Neuronal stem cell (in vitro differentiated cells): ENCODE measurements at regions not wholly inside any gene's neighbourhood (a gene's known extent, or its start where the extent isn't known, plus 50 kb on each side); places are given as distances from the start of the nearest gene placed in this dataset.

Experiments
- DNase-seq: peaks from one replicate; pipeline ENCODE4 v3.0.0-alpha.2; 2013; ENCODE audit warnings: low spot score
- H2AFZ ChIP-seq: one replicate; pipeline ENCODE4 v1.6.1; 2013; ENCODE audit warnings: mild to moderate bottlenecking, low read length, inconsistent platforms
- H2AK5ac ChIP-seq: 2 replicates; pipeline ENCODE4 v1.6.1; 2013; ENCODE audit warnings: low read depth, mild to moderate bottlenecking, inconsistent platforms, low read length, moderate library complexity, mixed read lengths
- H2BK120ac ChIP-seq: 2 replicates; pipeline ENCODE4 v1.6.1; 2013; ENCODE audit warnings: low read depth, mild to moderate bottlenecking, inconsistent platforms, low read length, moderate library complexity, mixed read lengths
- H2BK12ac ChIP-seq: one replicate; pipeline ENCODE4 v1.6.1; 2013; ENCODE audit warnings: low read length, inconsistent platforms
- H2BK15ac ChIP-seq: 2 replicates; pipeline ENCODE4 v1.6.1; 2013; ENCODE audit warnings: mild to moderate bottlenecking, low read length, inconsistent platforms, mixed read lengths
- H2BK5ac ChIP-seq: one replicate; pipeline ENCODE4 v1.6.1; 2013; ENCODE audit warnings: inconsistent platforms, mild to moderate bottlenecking, low read length, moderate library complexity
- H3K14ac ChIP-seq: one replicate; pipeline ENCODE4 v1.6.1; 2013; ENCODE audit warnings: low read length, inconsistent platforms
- H3K18ac ChIP-seq: 2 replicates; pipeline ENCODE4 v1.6.1; 2013; ENCODE audit warnings: low read length, inconsistent platforms
- H3K23ac ChIP-seq: 2 replicates; pipeline ENCODE4 v1.6.1; 2013; ENCODE audit warnings: low read depth, mild to moderate bottlenecking, mixed read lengths, low read length, inconsistent platforms; ENCODE audit not compliant: poor library complexity
- H3K27ac ChIP-seq: replicated peaks from 3 replicates; pipeline ENCODE4 v1.5.1; 2013; ENCODE audit warnings: low read length, inconsistent platforms
- H3K27me3 ChIP-seq, 3 experiments: 2 replicates each; pipeline ENCODE4 v1.6.1; 2013; ENCODE audit warnings: low read length in 3 of 3, mild to moderate bottlenecking in 2 of 3, inconsistent platforms in 1 of 3, low read depth in 1 of 3, mixed read lengths in 1 of 3, moderate library complexity in 1 of 3; ENCODE audit not compliant: control insufficient read depth in 3 of 3, insufficient read depth in 3 of 3
- H3K36me3 ChIP-seq, 2 donors: replicated peaks in 1 of 2; 2 replicates each; pipeline ENCODE4 v1.6.1; 2013; ENCODE audit warnings: low read length in 2 of 2; ENCODE audit not compliant: control insufficient read depth in 2 of 2, insufficient read depth in 2 of 2
- H3K4ac ChIP-seq: 2 replicates; pipeline ENCODE4 v1.6.1; 2013; ENCODE audit warnings: inconsistent platforms, mild to moderate bottlenecking, low read length, moderate library complexity
- H3K4me1 ChIP-seq, 2 donors: 1 replicate in 1 of 2; 2 replicates in 1 of 2; pipeline ENCODE4 v1.6.1; 2013; ENCODE audit warnings: low read length in 2 of 2, low read depth in 1 of 2; ENCODE audit not compliant: control insufficient read depth in 2 of 2, insufficient read depth in 1 of 2
- H3K4me2 ChIP-seq: one replicate; pipeline ENCODE4 v1.6.1; 2013; ENCODE audit warnings: mild to moderate bottlenecking, low read length, inconsistent platforms; ENCODE audit not compliant: insufficient read depth, poor library complexity, severe bottlenecking
- H3K4me3 ChIP-seq, 2 donors: 2 replicates each; pipeline ENCODE4 v1.5.1; 2013; ENCODE audit warnings: low read length in 2 of 2, mild to moderate bottlenecking in 2 of 2, inconsistent platforms in 1 of 2, moderate library complexity in 1 of 2
- H3K79me1 ChIP-seq: one replicate; pipeline ENCODE4 v1.6.1; 2013; ENCODE audit warnings: low read depth, mild to moderate bottlenecking, inconsistent platforms, low read length, moderate library complexity
- H3K9ac ChIP-seq: one replicate; pipeline ENCODE4 v1.6.1; 2013; ENCODE audit warnings: mild to moderate bottlenecking, low read depth, low read length, inconsistent platforms; ENCODE audit not compliant: poor library complexity
- H3K9me3 ChIP-seq, 2 donors: replicated peaks in 1 of 2; 2 replicates each; pipeline versions ENCODE3 to v1.6.1; 2013; ENCODE audit warnings: low read length in 2 of 2, mild to moderate bottlenecking in 2 of 2, inconsistent platforms in 1 of 2, low read depth in 1 of 2, mixed read lengths in 1 of 2, moderate library complexity in 1 of 2; ENCODE audit not compliant: control insufficient read depth in 2 of 2, insufficient read depth in 1 of 2
- H4K8ac ChIP-seq: one replicate; pipeline ENCODE4 v1.6.1; 2013; ENCODE audit warnings: low read depth, mild to moderate bottlenecking, inconsistent platforms, low read length, moderate library complexity
- H4K91ac ChIP-seq: one replicate; pipeline ENCODE4 v1.6.1; 2013; ENCODE audit warnings: low read length, low read depth, mild to moderate bottlenecking, inconsistent platforms; ENCODE audit not compliant: poor library complexity
- WGBS, 2 donors: extraction: QIAGEN DNeasy Blood & Tissue Kit; methylation state at CpG; one replicate each; pipeline ENCODE4 v1.1.7; 2013; ENCODE audit warnings: missing lambda C conversion rate in 2 of 2, mixed read lengths in 1 of 2; ENCODE audit not compliant: insufficient read length in 2 of 2, insufficient replicate concordance in 1 of 2; ENCODE audit errors: extremely low coverage in 2 of 2; 5-methylcytosine and 5-hydroxymethylcytosine counted together

- DNase-seq, result no peak
- Histone ChIP-seq H3K4me2 (no peak overlapping the region), H3K27me3 (no peaks in the 10 kb centered on the region), H3K36me3 (peaks cover 4 to 9% of the 10 kb centered on the region in 2 donors), H2BK5ac (no peak overlapping the region), H3K14ac (no peak overlapping the region), H2BK12ac (no peak overlapping the region), H3K9ac (no peak overlapping the region), H3K79me1 (no peaks in the 10 kb centered on the region), H2BK120ac (no peak overlapping the region), H2AK5ac (no peak overlapping the region), H3K27ac (no peak overlapping the region), H3K4me3 (no peak overlapping the region), H3K23ac (no peak overlapping the region), H4K8ac (no peak overlapping the region), H2BK15ac (no peak overlapping the region), H2AFZ (no peak overlapping the region), H3K4me1 (no peaks in the 10 kb centered on the region), H3K9me3 (no peaks in the 10 kb centered on the region), H3K4ac (no peak overlapping the region), H3K18ac (no peak overlapping the region), H4K91ac (no peak overlapping the region)
- WGBS, 2 donors, result no CpG with 5 or more reads among the region's 3 CpGs
These were observed 125.3 kb downstream of the LTN1 start for GRCh38 chr21:28867401-28867800.

DNA sequence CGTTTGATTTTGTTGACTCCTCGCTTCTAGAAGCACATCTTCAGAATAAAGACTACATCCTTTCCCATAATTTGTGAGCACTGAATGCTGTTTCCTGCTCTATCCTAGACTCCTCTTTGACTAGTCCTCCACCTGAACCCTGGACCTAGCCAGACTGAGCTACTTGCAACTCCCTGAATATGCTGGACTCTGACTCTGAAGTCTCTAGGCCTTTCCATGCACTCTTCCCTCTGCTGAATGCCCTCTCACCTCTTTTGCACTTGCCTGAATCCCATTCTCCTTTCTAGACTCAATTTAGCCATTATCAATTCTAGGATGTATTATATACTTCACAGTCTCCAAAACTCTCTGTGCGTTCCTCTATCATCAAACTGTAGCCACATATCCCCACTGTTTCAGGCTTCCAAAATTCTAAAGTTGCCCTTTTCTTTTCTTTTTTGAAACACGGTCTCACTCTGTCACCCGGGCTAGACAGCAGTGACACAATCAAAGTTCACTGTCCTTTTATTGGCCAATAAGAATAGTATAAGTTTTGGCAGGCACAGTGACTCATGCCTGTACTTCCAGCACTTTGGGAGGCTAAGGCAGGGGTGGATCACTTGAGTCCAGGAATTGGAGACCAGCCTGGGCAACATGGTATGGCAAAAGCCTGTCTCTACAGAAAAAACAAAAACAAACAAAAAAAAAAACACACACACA, 127.0 kb downstream of the LTN1 start:
- no peak overlapping the region for H2BK15ac ChIP-seq
- H2AFZ ChIP-seq, result no peak overlapping the region
- no peak overlapping the region for H4K91ac ChIP-seq
- no peak overlapping the region for H3K18ac ChIP-seq
- no peak overlapping the region for H3K9ac ChIP-seq
- no peak overlapping the region for H3K27ac ChIP-seq
- no peaks in the 10 kb centered on the region for H3K4me1 ChIP-seq
- H3K23ac ChIP-seq, result no peak overlapping the region
- no peak overlapping the region for H4K8ac ChIP-seq
- WGBS, 2 donors, result no CpG with 5 or more reads among the region's 5 CpGs
- H2AK5ac ChIP-seq, result no peak overlapping the region
- no peak overlapping the region for H2BK12ac ChIP-seq
- no peaks in the 10 kb centered on the region for H3K36me3 ChIP-seq
- H3K4me3 ChIP-seq, result no peak overlapping the region
- no peak overlapping the region for H3K4ac ChIP-seq
- H3K14ac ChIP-seq, result no peak overlapping the region
- no peak overlapping the region for H2BK120ac ChIP-seq
- H3K79me1 ChIP-seq, result no peaks in the 10 kb centered on the region
- H3K9me3 ChIP-seq, result no peaks in the 10 kb centered on the region
- no peak overlapping the region for H3K4me2 ChIP-seq
- no peak overlapping the region for H2BK5ac ChIP-seq
- DNase-seq, result no peak
- H3K27me3 ChIP-seq, result no peaks in the 10 kb centered on the region

DNA sequence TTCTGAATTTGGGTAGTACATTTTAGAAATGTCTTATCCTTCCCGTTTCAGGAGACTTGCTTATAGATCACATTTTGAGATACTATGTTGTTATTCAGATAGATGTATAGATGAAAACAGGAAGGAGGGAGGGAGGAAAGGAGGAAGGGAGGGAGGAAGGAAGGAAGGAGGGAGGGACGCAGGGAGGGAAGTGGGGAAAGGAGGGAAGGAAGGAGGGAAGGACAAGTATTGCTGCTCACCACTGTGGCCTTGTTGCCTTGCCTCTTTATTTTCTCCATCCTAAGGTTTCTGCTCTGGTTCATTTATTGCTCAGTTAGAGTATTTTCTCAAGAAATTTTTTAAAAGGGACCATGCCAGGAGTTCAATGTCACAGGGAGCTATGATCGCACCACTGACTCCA, 134.3 kb downstream of the LTN1 start:
- Histone ChIP-seq H2BK12ac (no peak overlapping the region), H2BK5ac (no peak overlapping the region), H3K4ac (no peak overlapping the region), H3K79me1 (no peaks in the 10 kb centered on the region), H3K27ac (no peak overlapping the region), H3K27me3 (no peaks in the 10 kb centered on the region), H2BK120ac (no peak overlapping the region), H2AK5ac (no peak overlapping the region), H3K18ac (no peak overlapping the region), H2BK15ac (no peak overlapping the region), H3K9me3 (no peaks in the 10 kb centered on the region), H3K23ac (no peak overlapping the region), H4K8ac (no peak overlapping the region), H3K4me3 (no peak overlapping the region), H3K4me2 (no peak overlapping the region), H3K4me1 (peaks cover 0 to 5% of the 10 kb centered on the region in 2 donors), H3K14ac (no peak overlapping the region), H4K91ac (no peak overlapping the region), H2AFZ (no peak overlapping the region), H3K36me3 (no peaks in the 10 kb centered on the region), H3K9ac (no peak overlapping the region)
- no peak for DNase-seq
- no CpG with 5 or more reads among the region's 3 CpGs for WGBS, 2 donors

GRCh38 chr21:28857752-28858151, 134.9 kb downstream of the LTN1 start:
- Histone ChIP-seq H3K79me1 (no peaks in the 10 kb centered on the region), H3K9ac (no peak overlapping the region), H4K8ac (no peak overlapping the region), H3K36me3 (no peaks in the 10 kb centered on the region), H2BK12ac (no peak overlapping the region), H3K27ac (no peak overlapping the region), H3K18ac (no peak overlapping the region), H4K91ac (no peak overlapping the region), H2BK15ac (no peak overlapping the region), H2BK5ac (no peak overlapping the region), H2AK5ac (no peak overlapping the region), H3K27me3 (no peaks in the 10 kb centered on the region), H2BK120ac (no peak overlapping the region), H3K4ac (no peak overlapping the region), H3K23ac (no peak overlapping the region), H3K9me3 (no peaks in the 10 kb centered on the region), H3K4me1 (peaks cover 0 to 5% of the 10 kb centered on the region in 2 donors), H3K4me2 (no peak overlapping the region), H2AFZ (no peak overlapping the region), H3K4me3 (no peak overlapping the region), H3K14ac (no peak overlapping the region)
- DNase-seq, result no peak
- WGBS, 2 donors, result no CpG with 5 or more reads among the region's 2 CpGs
